ENCODE measurements at regions not wholly inside any gene's neighbourhood (a gene's known extent, or its start where the extent isn't known, plus 50 kb on each side); places are given as distances from the start of the nearest gene placed in this dataset.

DNA sequence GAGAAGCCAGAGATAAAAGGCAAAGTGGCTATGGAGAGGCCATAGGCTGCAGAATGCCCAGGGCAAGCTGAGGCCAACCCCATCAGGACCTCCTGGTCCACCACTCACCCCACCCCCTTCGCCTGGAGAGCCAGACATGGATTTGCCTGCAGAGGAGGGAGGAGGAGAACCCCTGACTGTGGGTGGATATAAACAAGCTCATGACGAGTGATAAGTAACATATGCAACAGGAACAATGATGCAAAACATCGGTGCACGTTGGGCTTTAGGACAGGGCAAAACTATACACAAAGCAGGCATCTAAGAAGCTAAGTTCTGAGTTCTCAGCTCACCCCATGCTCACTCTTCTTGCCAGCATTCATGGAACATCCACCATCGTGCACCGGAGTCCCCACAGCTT, 150.3 kb downstream of the ETS2 start:
- TF ChIP-seq, protein P1, sequence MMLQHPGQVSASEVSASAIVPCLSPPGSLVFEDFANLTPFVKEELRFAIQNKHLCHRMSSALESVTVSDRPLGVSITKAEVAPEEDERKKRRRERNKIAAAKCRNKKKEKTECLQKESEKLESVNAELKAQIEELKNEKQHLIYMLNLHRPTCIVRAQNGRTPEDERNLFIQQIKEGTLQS (IDR thresholded peaks at IDR 0.05), result no peak
- TF ChIP-seq, protein P2, sequence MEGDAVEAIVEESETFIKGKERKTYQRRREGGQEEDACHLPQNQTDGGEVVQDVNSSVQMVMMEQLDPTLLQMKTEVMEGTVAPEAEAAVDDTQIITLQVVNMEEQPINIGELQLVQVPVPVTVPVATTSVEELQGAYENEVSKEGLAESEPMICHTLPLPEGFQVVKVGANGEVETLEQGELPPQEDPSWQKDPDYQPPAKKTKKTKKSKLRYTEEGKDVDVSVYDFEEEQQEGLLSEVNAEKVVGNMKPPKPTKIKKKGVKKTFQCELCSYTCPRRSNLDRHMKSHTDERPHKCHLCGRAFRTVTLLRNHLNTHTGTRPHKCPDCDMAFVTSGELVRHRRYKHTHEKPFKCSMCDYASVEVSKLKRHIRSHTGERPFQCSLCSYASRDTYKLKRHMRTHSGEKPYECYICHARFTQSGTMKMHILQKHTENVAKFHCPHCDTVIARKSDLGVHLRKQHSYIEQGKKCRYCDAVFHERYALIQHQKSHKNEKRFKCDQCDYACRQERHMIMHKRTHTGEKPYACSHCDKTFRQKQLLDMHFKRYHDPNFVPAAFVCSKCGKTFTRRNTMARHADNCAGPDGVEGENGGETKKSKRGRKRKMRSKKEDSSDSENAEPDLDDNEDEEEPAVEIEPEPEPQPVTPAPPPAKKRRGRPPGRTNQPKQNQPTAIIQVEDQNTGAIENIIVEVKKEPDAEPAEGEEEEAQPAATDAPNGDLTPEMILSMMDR (IDR thresholded peaks at IDR 0.05; ENCODE audit: low read depth, low read length, missing input control), result no peak
- TF ChIP-seq GABPA (IDR thresholded peaks at IDR 0.05 in 1 of 2, conservative IDR thresholded peaks at IDR 0.05 in 1 of 2) (no peak), SP1 (IDR thresholded peaks at IDR 0.05) (no peak), RXRA (IDR thresholded peaks at IDR 0.05) (no peak)
